ENCODE measurements at regions not wholly inside any gene's neighbourhood (a gene's known extent, or its start where the extent isn't known, plus 50 kb on each side); places are given as distances from the start of the nearest gene placed in this dataset.

GRCh38 chr4:124828382-124828781, 115.8 kb upstream of the ANKRD50 start:
- TF ChIP-seq FOXP2 (optimal IDR thresholded peaks at IDR 0.05; ENCODE audit: borderline replicate concordance, extremely low read depth, extremely low read length, insufficient read depth), result no peak
- TF ChIP-seq REST (IDR thresholded peaks at IDR 0.05; ENCODE audit: insufficient read depth in 1 of 2, low read depth in 2 of 2, low read length in 2 of 2), result no peak
- no peak for TF ChIP-seq POLR2AphosphoS5 (IDR thresholded peaks at IDR 0.05; ENCODE audit: low read depth, low read length)
- TF ChIP-seq TAF1 (IDR thresholded peaks at IDR 0.05; ENCODE audit: borderline replicate concordance, insufficient read depth, low read length), result no peak
- TF ChIP-seq SIN3A (IDR thresholded peaks at IDR 0.05; ENCODE audit: borderline replicate concordance, insufficient read depth, low read length), result no peak

DNA sequence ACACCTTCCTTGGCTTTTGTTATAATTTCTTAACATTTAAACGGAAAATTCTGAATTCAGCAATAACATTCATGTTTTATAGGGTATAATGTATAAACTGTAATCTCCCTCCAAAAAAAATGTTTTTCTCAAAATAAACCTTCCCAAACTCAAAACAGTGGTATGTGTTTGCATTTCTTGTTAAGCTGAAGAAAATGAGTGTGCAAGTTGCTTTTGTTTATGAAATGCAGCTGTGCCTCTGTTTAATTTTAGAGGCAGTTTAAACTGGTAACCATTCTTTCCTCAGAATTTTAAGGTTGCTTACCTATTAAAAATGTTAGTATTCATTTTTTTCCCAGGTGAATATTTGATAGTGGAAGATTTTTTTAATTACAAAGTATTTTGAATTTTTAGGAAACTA, 105.0 kb upstream of the ANKRD50 start:
- TF ChIP-seq SIN3A (IDR thresholded peaks at IDR 0.05; ENCODE audit: borderline replicate concordance, insufficient read depth, low read length), result no peak
- TF ChIP-seq TAF1 (IDR thresholded peaks at IDR 0.05; ENCODE audit: borderline replicate concordance, insufficient read depth, low read length), result no peak
- TF ChIP-seq POLR2AphosphoS5 (IDR thresholded peaks at IDR 0.05; ENCODE audit: low read depth, low read length), result no peak
- TF ChIP-seq REST (IDR thresholded peaks at IDR 0.05; ENCODE audit: insufficient read depth in 1 of 2, low read depth in 2 of 2, low read length in 2 of 2), result no peak
- TF ChIP-seq FOXP2 (optimal IDR thresholded peaks at IDR 0.05; ENCODE audit: borderline replicate concordance, extremely low read depth, extremely low read length, insufficient read depth), result no peak

DNA sequence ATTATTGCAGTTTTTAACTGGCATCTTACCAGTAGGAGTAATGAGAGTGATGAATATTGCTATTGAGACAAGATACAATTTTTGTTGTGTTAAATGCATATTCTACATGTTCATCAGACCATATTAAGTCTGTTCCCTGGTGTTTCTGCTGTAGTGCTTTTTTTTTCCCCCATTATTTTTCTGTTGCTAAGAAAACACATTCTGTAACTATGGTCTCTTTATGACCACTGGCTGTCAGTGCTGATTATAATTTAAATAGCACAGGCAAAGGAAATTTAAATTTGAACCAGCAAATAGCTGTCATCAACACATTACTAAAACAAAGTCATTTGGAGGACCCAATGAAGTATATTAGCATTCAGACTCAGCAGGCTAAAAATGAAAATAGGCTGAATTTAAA, 98.3 kb upstream of the ANKRD50 start:
- TF ChIP-seq TAF1 (IDR thresholded peaks at IDR 0.05; ENCODE audit: borderline replicate concordance, insufficient read depth, low read length) (no peak), SIN3A (IDR thresholded peaks at IDR 0.05; ENCODE audit: borderline replicate concordance, insufficient read depth, low read length) (no peak), REST (IDR thresholded peaks at IDR 0.05; ENCODE audit: insufficient read depth in 1 of 2, low read depth in 2 of 2, low read length in 2 of 2) (no peak), POLR2AphosphoS5 (IDR thresholded peaks at IDR 0.05; ENCODE audit: low read depth, low read length) (no peak), FOXP2 (optimal IDR thresholded peaks at IDR 0.05; ENCODE audit: borderline replicate concordance, extremely low read depth, extremely low read length, insufficient read depth) (no peak)

DNA sequence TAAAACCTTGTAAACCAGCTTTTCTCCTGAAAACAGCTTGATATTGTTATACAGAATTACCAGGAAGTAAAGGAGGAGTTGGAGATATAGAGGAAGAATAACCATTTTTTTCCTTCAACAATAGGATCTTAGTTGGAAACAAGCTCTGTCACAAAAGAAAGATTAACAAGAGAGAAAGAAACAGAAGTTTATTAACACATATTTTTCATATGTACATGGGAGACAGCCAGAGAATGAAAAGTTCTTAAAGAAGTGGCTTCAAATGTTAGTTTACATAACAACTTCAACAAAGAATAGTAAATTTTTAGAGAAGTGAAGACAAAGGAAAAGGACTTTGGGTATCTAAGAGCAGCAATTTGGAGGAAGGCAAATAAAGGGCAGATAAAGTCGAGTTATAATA, 94.9 kb upstream of the ANKRD50 start:
- no peak for TF ChIP-seq TAF1 (IDR thresholded peaks at IDR 0.05; ENCODE audit: borderline replicate concordance, insufficient read depth, low read length)

GRCh38 chr4:124806403-124806802, 93.9 kb upstream of the ANKRD50 start:
- TF ChIP-seq SIN3A (IDR thresholded peaks at IDR 0.05; ENCODE audit: borderline replicate concordance, insufficient read depth, low read length) (no peak), POLR2AphosphoS5 (IDR thresholded peaks at IDR 0.05; ENCODE audit: low read depth, low read length) (no peak), TAF1 (IDR thresholded peaks at IDR 0.05; ENCODE audit: borderline replicate concordance, insufficient read depth, low read length) (no peak), FOXP2 (optimal IDR thresholded peaks at IDR 0.05; ENCODE audit: borderline replicate concordance, extremely low read depth, extremely low read length, insufficient read depth) (no peak), REST (IDR thresholded peaks at IDR 0.05; ENCODE audit: insufficient read depth in 1 of 2, low read depth in 2 of 2, low read length in 2 of 2) (no peak)
